HEK293T (cell line): ENCODE measurements at regions not wholly inside any gene's neighbourhood (a gene's known extent, or its start where the extent isn't known, plus 50 kb on each side); places are given as distances from the start of the nearest gene placed in this dataset.

Source experiments
- ARNT ChIP-seq: fragments of 450-650 bp; IDR thresholded peaks from 2 replicates; pipeline ENCODE4 v1.6.1; 2017; ENCODE audit warnings: mild to moderate bottlenecking
- SP1 ChIP-seq: fragments of 450-650 bp; IDR thresholded peaks from 2 replicates; pipeline ENCODE4 v1.6.1; 2017
- TARDBP ChIP-seq: fragments of 450-650 bp; IDR thresholded peaks from 2 replicates; pipeline ENCODE4 v1.6.1; 2016

DNA sequence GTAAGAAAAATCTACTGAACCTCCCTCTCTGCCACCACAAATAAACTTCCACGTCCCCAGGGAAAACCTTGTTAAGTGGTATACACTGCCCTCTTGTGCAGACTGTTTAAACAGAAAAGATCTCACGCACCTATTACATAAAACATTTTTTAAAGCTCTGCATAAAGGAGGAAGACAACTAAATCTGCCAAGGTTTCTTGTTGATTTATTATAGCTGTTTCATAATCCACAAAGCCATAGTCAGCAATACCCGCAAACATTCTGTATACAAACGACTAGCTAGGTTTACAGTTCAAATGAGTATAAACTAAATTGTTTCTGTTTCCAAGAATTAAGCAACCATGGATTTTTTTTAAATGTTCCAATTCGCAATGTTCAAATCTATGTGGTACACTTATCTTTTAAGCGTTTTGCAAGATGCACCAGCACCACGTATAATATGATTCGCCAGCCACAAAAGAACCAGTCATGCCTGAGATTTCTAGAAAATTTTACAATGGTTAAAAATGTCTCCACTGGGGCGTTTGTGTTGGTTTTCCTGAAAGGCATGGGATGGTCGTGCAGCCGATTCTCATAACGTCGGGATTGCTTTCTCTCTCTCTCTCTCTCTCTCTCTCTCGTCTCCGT is 164.6 kb downstream of the PRKX start:
- TF ChIP-seq SP1 (no peak), TARDBP (no peak), ARNT (no peak)
